ENCODE measurements at regions not wholly inside any gene's neighbourhood (a gene's known extent, or its start where the extent isn't known, plus 50 kb on each side); places are given as distances from the start of the nearest gene placed in this dataset.
A peak's percentile ranks its signal among the peaks of the same experiment; 100 is the strongest.

DNA sequence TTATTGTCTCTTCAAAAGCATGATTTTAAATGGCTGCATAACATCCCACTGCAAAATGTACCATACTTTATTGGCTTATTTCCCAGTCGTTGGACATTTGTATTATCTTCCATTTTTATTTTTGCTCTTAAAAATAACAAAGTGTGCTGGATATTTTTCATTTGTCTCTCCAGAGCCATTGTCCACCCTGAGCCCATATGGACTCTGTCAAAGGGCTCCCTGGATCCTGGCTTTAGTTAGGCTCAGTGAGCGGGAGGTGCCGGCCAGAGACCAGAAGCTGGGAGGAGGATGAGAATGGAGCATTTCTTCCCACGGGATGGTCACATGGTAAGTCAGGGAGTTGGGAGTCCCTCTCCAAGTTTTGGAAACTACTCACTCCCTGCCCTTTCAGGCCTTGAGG lies 296.9 kb downstream of the NUAK1 start:
- no peak for DNase-seq
- no peak overlapping the region for H3K18ac ChIP-seq (ENCODE audit: low read length)
- no peak overlapping the region for H2BK12ac ChIP-seq (ENCODE audit: low read length)
- no peak overlapping the region for H3K4me3 ChIP-seq (ENCODE audit: low read depth, low read length)
- H3K4me2 ChIP-seq (ENCODE audit: low read length): no peak overlapping the region
- no peak overlapping the region for H4K8ac ChIP-seq (ENCODE audit: low read depth, low read length)
- no peak overlapping the region for H2AFZ ChIP-seq (ENCODE audit: insufficient read depth, low read length, poor library complexity)
- H3K4ac ChIP-seq (ENCODE audit: low read depth, low read length): no peak overlapping the region
- no peak overlapping the region for H3K27ac ChIP-seq (ENCODE audit: low read depth, low read length)
- H3K23ac ChIP-seq (ENCODE audit: low read length): no peak overlapping the region
- no peak overlapping the region for H2BK120ac ChIP-seq (ENCODE audit: insufficient read depth, low read length, poor library complexity)
- WGBS (ENCODE audit: extremely low coverage, insufficient coverage, insufficient read length): no CpG with 5 or more reads among the region's 4 CpGs
- no peaks in the 10 kb centered on the region for H3K27me3 ChIP-seq (ENCODE audit: insufficient read depth, low read length)
- H3K4me1 ChIP-seq (ENCODE audit: control insufficient read depth in 1 of 2, insufficient read depth in 2 of 2, low read length in 2 of 2): no peaks in the 10 kb centered on the region
- H4K12ac ChIP-seq (ENCODE audit: low read depth, low read length): no peak overlapping the region
- no peak overlapping the region for H2BK5ac ChIP-seq (ENCODE audit: low read depth, low read length, poor library complexity)
- H3K79me1 ChIP-seq (ENCODE audit: low read length): no peaks in the 10 kb centered on the region
- no peak overlapping the region for H3K14ac ChIP-seq (ENCODE audit: low read length)
- no peaks in the 10 kb centered on the region for H3K9me3 ChIP-seq (ENCODE audit: insufficient read depth, low read depth, low read length)
- H2AK5ac ChIP-seq (ENCODE audit: low read length): no peak overlapping the region
- H4K91ac ChIP-seq (ENCODE audit: low read depth, low read length): no peak overlapping the region
- H3K79me2 ChIP-seq (ENCODE audit: control insufficient read depth, insufficient read depth, low read length, poor library complexity): no peaks in the 10 kb centered on the region
- H3K36me3 ChIP-seq (ENCODE audit: control insufficient read depth in 1 of 2, insufficient read depth in 2 of 2, low read length in 2 of 2): no peaks in the 10 kb centered on the region
- no peak overlapping the region for H3K9ac ChIP-seq (ENCODE audit: low read length)

- Histone ChIP-seq H3K79me1 (ENCODE audit: low read length) (no peaks in the 10 kb centered on the region), H2AK5ac (ENCODE audit: low read length) (no peak overlapping the region), H3K27ac (ENCODE audit: low read depth, low read length) (no peak overlapping the region), H4K91ac (ENCODE audit: low read depth, low read length) (no peak overlapping the region), H4K8ac (ENCODE audit: low read depth, low read length) (no peak overlapping the region), H3K14ac (ENCODE audit: low read length) (no peak overlapping the region), H3K4me2 (ENCODE audit: low read length) (no peak overlapping the region), H2AFZ (ENCODE audit: insufficient read depth, low read length, poor library complexity) (no peak overlapping the region), H3K4ac (ENCODE audit: low read depth, low read length) (no peak overlapping the region), H3K9ac (ENCODE audit: low read length) (no peak overlapping the region), H3K4me3 (ENCODE audit: low read depth, low read length) (no peak overlapping the region), H2BK5ac (ENCODE audit: low read depth, low read length, poor library complexity) (no peak overlapping the region), H3K27me3 (ENCODE audit: insufficient read depth, low read length) (no peaks in the 10 kb centered on the region), H3K4me1 (ENCODE audit: control insufficient read depth in 1 of 2, insufficient read depth in 2 of 2, low read length in 2 of 2) (no peaks in the 10 kb centered on the region), H2BK12ac (ENCODE audit: low read length) (no peak overlapping the region), H4K12ac (ENCODE audit: low read depth, low read length) (no peak overlapping the region), H3K9me3 (ENCODE audit: insufficient read depth, low read depth, low read length) (no peaks in the 10 kb centered on the region), H2BK120ac (ENCODE audit: insufficient read depth, low read length, poor library complexity) (no peak overlapping the region), H3K36me3 (ENCODE audit: control insufficient read depth in 1 of 2, insufficient read depth in 2 of 2, low read length in 2 of 2) (no peaks in the 10 kb centered on the region), H3K18ac (ENCODE audit: low read length) (no peak overlapping the region), H3K23ac (ENCODE audit: low read length) (no peak overlapping the region), H3K79me2 (ENCODE audit: control insufficient read depth, insufficient read depth, low read length, poor library complexity) (no peaks in the 10 kb centered on the region)
- WGBS (ENCODE audit: extremely low coverage, insufficient coverage, insufficient read length): no CpG with 5 or more reads among the region's 2 CpGs
- peak in 1 of 2 donors; percentile 24 for DNase-seq
Measured at GRCh38 chr12:105843561-105843960, 295.2 kb downstream of the NUAK1 start.

DNA sequence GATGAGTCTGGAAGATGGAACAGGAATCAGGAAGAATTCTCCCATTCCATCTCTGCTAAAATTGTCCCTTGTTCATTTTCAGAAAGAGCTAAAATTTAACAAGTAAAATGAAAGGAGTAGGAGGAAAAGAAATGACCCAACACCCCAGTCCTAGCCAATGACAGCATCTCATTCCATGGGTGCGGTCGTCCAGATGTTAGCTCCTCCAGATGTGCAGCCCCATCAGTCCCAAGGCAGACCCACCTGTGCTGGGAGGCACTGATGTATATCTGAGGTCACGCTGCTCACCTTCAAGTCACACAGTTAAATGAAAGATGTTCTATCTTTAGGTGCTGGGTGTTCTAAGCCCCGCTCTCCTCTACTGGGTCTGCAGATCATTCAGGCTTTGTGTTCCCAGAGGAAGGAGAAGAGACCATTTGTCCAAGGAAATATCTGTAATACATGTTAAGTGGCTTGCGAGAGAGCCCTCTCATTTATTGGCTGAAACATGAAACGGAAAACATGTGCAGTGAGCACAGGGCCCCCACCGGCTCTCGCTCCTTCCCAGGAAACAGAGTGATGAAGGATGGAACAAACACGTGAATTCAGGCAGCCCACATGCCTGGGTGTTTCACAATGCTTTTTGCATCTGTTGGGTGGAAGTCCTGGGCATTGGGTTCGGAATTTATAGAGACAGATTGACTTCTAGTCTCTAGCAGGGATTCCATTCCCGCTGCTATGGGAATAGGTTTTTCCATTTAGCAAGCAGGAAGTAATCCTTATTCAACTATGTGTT lies 294.6 kb downstream of the NUAK1 start:
- no peak overlapping the region for H3K18ac ChIP-seq (ENCODE audit: low read length)
- no peak overlapping the region for H3K23ac ChIP-seq (ENCODE audit: low read length)
- no peak overlapping the region for H3K4ac ChIP-seq (ENCODE audit: low read depth, low read length)
- no peaks in the 10 kb centered on the region for H3K4me1 ChIP-seq (ENCODE audit: control insufficient read depth in 1 of 2, insufficient read depth in 2 of 2, low read length in 2 of 2)
- DNase-seq: peak in 1 of 2 donors; percentile 31
- H3K9me3 ChIP-seq (ENCODE audit: insufficient read depth, low read depth, low read length): no peaks in the 10 kb centered on the region
- no peaks in the 10 kb centered on the region for H3K79me1 ChIP-seq (ENCODE audit: low read length)
- no peak overlapping the region for H4K8ac ChIP-seq (ENCODE audit: low read depth, low read length)
- no peak overlapping the region for H3K14ac ChIP-seq (ENCODE audit: low read length)
- no peak overlapping the region for H2AFZ ChIP-seq (ENCODE audit: insufficient read depth, low read length, poor library complexity)
- WGBS (ENCODE audit: extremely low coverage, insufficient coverage, insufficient read length): no CpG with 5 or more reads among the region's 11 CpGs
- no peak overlapping the region for H3K27ac ChIP-seq (ENCODE audit: low read depth, low read length)
- H3K4me3 ChIP-seq (ENCODE audit: low read depth, low read length): no peak overlapping the region
- no peak overlapping the region for H2BK120ac ChIP-seq (ENCODE audit: insufficient read depth, low read length, poor library complexity)
- H3K9ac ChIP-seq (ENCODE audit: low read length): no peak overlapping the region
- H4K12ac ChIP-seq (ENCODE audit: low read depth, low read length): no peak overlapping the region
- H3K4me2 ChIP-seq (ENCODE audit: low read length): no peak overlapping the region
- no peaks in the 10 kb centered on the region for H3K79me2 ChIP-seq (ENCODE audit: control insufficient read depth, insufficient read depth, low read length, poor library complexity)
- H2BK5ac ChIP-seq (ENCODE audit: low read depth, low read length, poor library complexity): no peak overlapping the region
- H2BK12ac ChIP-seq (ENCODE audit: low read length): no peak overlapping the region
- no peak overlapping the region for H2AK5ac ChIP-seq (ENCODE audit: low read length)
- H4K91ac ChIP-seq (ENCODE audit: low read depth, low read length): no peak overlapping the region
- no peaks in the 10 kb centered on the region for H3K27me3 ChIP-seq (ENCODE audit: insufficient read depth, low read length)
- H3K36me3 ChIP-seq (ENCODE audit: control insufficient read depth in 1 of 2, insufficient read depth in 2 of 2, low read length in 2 of 2): no peaks in the 10 kb centered on the region

DNA sequence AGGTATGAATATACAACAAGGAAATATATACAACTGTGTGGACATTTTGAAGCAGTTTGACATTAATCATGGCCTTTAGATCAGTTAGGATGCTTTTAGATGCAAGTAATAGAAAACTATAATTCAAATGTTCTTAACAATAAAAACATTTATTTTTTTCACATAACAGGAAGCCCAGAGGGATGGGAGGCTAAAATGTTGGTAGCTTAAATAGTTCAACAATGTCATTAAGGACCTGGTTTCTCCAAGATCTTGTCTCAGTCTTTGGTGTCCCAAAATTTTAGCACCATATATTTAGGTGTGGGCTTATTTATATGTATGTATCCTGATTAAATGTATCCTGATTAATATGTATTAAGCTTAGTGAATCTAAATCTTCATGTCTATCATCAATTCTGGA lies 292.4 kb downstream of the NUAK1 start:
- Histone ChIP-seq H4K8ac (ENCODE audit: low read depth, low read length) (no peak overlapping the region), H3K23ac (ENCODE audit: low read length) (no peak overlapping the region), H3K36me3 (ENCODE audit: control insufficient read depth in 1 of 2, insufficient read depth in 2 of 2, low read length in 2 of 2) (no peaks in the 10 kb centered on the region), H3K79me1 (ENCODE audit: low read length) (no peaks in the 10 kb centered on the region), H4K12ac (ENCODE audit: low read depth, low read length) (no peak overlapping the region), H3K27ac (ENCODE audit: low read depth, low read length) (no peak overlapping the region), H2BK120ac (ENCODE audit: insufficient read depth, low read length, poor library complexity) (no peak overlapping the region), H3K9me3 (ENCODE audit: insufficient read depth, low read depth, low read length) (no peaks in the 10 kb centered on the region), H3K79me2 (ENCODE audit: control insufficient read depth, insufficient read depth, low read length, poor library complexity) (no peaks in the 10 kb centered on the region), H3K4ac (ENCODE audit: low read depth, low read length) (no peak overlapping the region), H2AK5ac (ENCODE audit: low read length) (no peak overlapping the region), H3K4me2 (ENCODE audit: low read length) (no peak overlapping the region), H4K91ac (ENCODE audit: low read depth, low read length) (no peak overlapping the region), H2BK5ac (ENCODE audit: low read depth, low read length, poor library complexity) (no peak overlapping the region), H3K4me1 (ENCODE audit: control insufficient read depth in 1 of 2, insufficient read depth in 2 of 2, low read length in 2 of 2) (no peaks in the 10 kb centered on the region), H3K4me3 (ENCODE audit: low read depth, low read length) (no peak overlapping the region), H3K9ac (ENCODE audit: low read length) (no peak overlapping the region), H3K14ac (ENCODE audit: low read length) (no peak overlapping the region), H3K27me3 (ENCODE audit: insufficient read depth, low read length) (no peaks in the 10 kb centered on the region), H3K18ac (ENCODE audit: low read length) (no peak overlapping the region), H2AFZ (ENCODE audit: insufficient read depth, low read length, poor library complexity) (no peak overlapping the region), H2BK12ac (ENCODE audit: low read length) (no peak overlapping the region)
- DNase-seq: no peak
